ENCODE measurements at regions not wholly inside any gene's neighbourhood (a gene's known extent, or its start where the extent isn't known, plus 50 kb on each side); places are given as distances from the start of the nearest gene placed in this dataset.

DNA sequence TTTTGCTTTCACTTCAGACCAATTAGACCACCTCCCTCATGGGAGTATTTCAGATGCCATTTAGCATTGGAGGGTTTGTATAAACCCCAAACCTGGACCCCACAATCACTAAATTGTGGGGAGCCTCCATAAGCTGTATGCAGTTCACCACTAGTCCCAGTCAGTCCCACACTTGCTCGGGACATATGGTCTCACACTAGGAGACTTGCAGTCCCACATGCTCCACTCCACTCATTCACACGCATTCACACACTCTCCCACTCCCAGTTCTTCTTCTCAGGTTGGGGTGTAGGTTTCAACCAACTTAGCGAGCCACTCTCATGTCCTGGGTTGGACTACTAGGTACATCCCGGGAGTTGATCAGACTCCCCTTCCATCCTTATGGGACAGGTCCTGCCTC lies 84.5 kb upstream of the GPR6 start (continued):
- TF ChIP-seq, protein P1, sequence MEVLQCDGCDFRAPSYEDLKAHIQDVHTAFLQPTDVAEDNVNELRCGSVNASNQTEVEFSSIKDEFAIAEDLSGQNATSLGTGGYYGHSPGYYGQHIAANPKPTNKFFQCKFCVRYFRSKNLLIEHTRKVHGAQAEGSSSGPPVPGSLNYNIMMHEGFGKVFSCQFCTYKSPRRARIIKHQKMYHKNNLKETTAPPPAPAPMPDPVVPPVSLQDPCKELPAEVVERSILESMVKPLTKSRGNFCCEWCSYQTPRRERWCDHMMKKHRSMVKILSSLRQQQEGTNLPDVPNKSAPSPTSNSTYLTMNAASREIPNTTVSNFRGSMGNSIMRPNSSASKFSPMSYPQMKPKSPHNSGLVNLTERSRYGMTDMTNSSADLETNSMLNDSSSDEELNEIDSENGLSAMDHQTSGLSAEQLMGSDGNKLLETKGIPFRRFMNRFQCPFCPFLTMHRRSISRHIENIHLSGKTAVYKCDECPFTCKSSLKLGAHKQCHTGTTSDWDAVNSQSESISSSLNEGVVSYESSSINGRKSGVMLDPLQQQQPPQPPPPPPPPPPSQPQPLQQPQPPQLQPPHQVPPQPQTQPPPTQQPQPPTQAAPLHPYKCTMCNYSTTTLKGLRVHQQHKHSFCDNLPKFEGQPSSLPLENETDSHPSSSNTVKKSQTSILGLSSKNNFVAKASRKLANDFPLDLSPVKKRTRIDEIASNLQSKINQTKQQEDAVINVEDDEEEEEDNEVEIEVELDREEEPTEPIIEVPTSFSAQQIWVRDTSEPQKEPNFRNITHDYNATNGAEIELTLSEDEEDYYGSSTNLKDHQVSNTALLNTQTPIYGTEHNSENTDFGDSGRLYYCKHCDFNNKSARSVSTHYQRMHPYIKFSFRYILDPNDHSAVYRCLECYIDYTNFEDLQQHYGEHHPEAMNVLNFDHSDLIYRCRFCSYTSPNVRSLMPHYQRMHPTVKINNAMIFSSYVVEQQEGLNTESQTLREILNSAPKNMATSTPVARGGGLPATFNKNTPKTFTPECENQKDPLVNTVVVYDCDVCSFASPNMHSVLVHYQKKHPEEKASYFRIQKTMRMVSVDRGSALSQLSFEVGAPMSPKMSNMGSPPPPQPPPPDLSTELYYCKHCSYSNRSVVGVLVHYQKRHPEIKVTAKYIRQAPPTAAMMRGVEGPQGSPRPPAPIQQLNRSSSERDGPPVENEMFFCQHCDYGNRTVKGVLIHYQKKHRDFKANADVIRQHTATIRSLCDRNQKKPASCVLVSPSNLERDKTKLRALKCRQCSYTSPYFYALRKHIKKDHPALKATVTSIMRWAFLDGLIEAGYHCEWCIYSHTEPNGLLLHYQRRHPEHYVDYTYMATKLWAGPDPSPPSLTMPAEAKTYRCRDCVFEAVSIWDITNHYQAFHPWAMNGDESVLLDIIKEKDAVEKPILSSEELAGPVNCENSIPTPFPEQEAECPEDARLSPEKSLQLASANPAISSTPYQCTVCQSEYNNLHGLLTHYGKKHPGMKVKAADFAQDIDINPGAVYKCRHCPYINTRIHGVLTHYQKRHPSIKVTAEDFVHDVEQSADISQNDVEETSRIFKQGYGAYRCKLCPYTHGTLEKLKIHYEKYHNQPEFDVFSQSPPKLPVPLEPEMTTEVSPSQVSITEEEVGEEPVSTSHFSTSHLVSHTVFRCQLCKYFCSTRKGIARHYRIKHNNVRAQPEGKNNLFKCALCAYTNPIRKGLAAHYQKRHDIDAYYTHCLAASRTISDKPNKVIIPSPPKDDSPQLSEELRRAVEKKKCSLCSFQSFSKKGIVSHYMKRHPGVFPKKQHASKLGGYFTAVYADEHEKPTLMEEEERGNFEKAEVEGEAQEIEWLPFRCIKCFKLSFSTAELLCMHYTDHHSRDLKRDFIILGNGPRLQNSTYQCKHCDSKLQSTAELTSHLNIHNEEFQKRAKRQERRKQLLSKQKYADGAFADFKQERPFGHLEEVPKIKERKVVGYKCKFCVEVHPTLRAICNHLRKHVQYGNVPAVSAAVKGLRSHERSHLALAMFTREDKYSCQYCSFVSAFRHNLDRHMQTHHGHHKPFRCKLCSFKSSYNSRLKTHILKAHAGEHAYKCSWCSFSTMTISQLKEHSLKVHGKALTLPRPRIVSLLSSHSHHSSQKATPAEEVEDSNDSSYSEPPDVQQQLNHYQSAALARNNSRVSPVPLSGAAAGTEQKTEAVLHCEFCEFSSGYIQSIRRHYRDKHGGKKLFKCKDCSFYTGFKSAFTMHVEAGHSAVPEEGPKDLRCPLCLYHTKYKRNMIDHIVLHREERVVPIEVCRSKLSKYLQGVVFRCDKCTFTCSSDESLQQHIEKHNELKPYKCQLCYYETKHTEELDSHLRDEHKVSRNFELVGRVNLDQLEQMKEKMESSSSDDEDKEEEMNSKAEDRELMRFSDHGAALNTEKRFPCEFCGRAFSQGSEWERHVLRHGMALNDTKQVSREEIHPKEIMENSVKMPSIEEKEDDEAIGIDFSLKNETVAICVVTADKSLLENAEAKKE (CRISPR knock-in tag; IDR thresholded peaks at IDR 0.05), result no peak
- no peak for TF ChIP-seq CREB1 (CRISPR knock-in tag; IDR thresholded peaks at IDR 0.05; ENCODE audit: low read depth)
- TF ChIP-seq ZNF331 (CRISPR knock-in tag; IDR thresholded peaks at IDR 0.05; ENCODE audit: low read depth), result no peak
- no peak for TF ChIP-seq EZH2 (IDR thresholded peaks at IDR 0.05; ENCODE audit: low read depth, unreplicated experiment)
- TF ChIP-seq JUNB (IDR thresholded peaks at IDR 0.05; ENCODE audit: unreplicated experiment), result no peak
- TF ChIP-seq, protein P2, sequence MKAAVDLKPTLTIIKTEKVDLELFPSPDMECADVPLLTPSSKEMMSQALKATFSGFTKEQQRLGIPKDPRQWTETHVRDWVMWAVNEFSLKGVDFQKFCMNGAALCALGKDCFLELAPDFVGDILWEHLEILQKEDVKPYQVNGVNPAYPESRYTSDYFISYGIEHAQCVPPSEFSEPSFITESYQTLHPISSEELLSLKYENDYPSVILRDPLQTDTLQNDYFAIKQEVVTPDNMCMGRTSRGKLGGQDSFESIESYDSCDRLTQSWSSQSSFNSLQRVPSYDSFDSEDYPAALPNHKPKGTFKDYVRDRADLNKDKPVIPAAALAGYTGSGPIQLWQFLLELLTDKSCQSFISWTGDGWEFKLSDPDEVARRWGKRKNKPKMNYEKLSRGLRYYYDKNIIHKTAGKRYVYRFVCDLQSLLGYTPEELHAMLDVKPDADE (IDR thresholded peaks at IDR 0.05), result no peak
- no peak for TF ChIP-seq STAT1 (IDR thresholded peaks at IDR 0.05; ENCODE audit: unreplicated experiment)

DNA sequence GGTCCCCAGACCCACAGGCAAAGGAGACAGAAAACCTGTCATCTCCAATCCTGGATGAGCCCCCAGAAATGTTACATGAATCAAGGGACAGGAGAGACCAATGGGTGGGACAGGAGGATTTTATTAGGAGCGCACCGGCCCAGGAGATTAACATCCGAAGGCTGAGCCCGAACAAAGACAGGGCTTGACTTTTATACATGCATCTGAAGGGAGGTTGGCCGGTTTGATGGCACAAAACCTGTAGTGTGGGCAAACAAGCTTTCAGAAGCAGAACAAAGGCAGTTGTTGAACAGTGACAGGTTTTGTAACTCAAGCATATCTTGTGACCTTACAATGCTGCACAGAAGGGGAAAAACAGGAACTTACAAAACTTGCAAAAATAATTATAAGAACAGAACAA lies 83.9 kb upstream of the GPR6 start:
- peaks cover 12% of the 10 kb centered on the region for H3K27me3 Mint-ChIP-seq (ENCODE audit: insufficient read depth, low read depth, poor library complexity)
- no peaks in the 10 kb centered on the region for H4K20me1 ChIP-seq (replicated peaks; ENCODE audit: insufficient read depth)
- H3K27me3 ChIP-seq (ENCODE audit: insufficient read depth), result no peaks in the 10 kb centered on the region
- peaks cover 16% of the 10 kb centered on the region for H3K36me3 ChIP-seq (ENCODE audit: insufficient read depth)
- TF ChIP-seq, protein P1 (CRISPR knock-in tag; IDR thresholded peaks at IDR 0.05), result no peak
- TF ChIP-seq JUNB (IDR thresholded peaks at IDR 0.05; ENCODE audit: unreplicated experiment) (no peak), STAT1 (IDR thresholded peaks at IDR 0.05; ENCODE audit: unreplicated experiment) (no peak), EZH2phosphoT487 (IDR thresholded peaks at IDR 0.05; ENCODE audit: unreplicated experiment) (no peak)
- peaks cover 42% of the 10 kb centered on the region for H3K9me3 Mint-ChIP-seq
- H3K4me1 ChIP-seq (ENCODE audit: insufficient read depth), result peaks cover 9% of the 10 kb centered on the region; the same call in 1 of the 2 replicates
- no peaks in the 10 kb centered on the region for H3F3A ChIP-seq (replicated peaks; ENCODE audit: low read depth)
- ATAC-seq, result no peak
- no peak for DNase-seq (ENCODE audit: low spot score)
- H3K36me3 Mint-ChIP-seq (ENCODE audit: low read depth), result peaks cover 51% of the 10 kb centered on the region
- H3K4me1 Mint-ChIP-seq, result peaks cover 34% of the 10 kb centered on the region
- H3K4me2 ChIP-seq, result no peak overlapping the region
- H3K27ac Mint-ChIP-seq, result no peak overlapping the region
- no peak overlapping the region for H3K4me3 ChIP-seq
- H3K79me2 ChIP-seq (replicated peaks; ENCODE audit: insufficient read depth), result no peaks in the 10 kb centered on the region
- no peak overlapping the region for H2AFZ ChIP-seq
- no peak overlapping the region for H3K4me3 Mint-ChIP-seq
- no peak overlapping the region for H3K27ac ChIP-seq (ENCODE audit: low read depth)
- H3K9me2 ChIP-seq (ENCODE audit: insufficient read depth), result peaks cover 13% of the 10 kb centered on the region; the same call in 1 of the 2 replicates

Data from GM23338 (cell line).